K562 (cell line): ENCODE measurements at regions not wholly inside any gene's neighbourhood (a gene's known extent, or its start where the extent isn't known, plus 50 kb on each side); places are given as distances from the start of the nearest gene placed in this dataset.

Experiments used
- ATAC-seq: fragments of 200-7000 bp; cut with Tn5 transposase; 3 replicates; pipeline ENCODE4 v1.9.1; 2020; ENCODE audit warnings: moderate library complexity
- BruUV-seq: library from RNA; stranded (reverse); fragments of 400-500 nt; replicated peaks from 2 replicates; lab custom pipeline; 2021; lab: Mats Ljungman, UMichigan
- CTCF ChIA-PET: fragments of 300-600 bp; formaldehyde crosslinking; extraction: SDS; loops from one replicate; lab custom pipeline; 2021; ENCODE audit warnings: low intra/inter-chr PET ratio; lab: Yijun Ruan, JAX
- POLR2A ChIA-PET: fragments of 300-600, 350-650 bp; sonication (Branson Sonifier 250); formaldehyde crosslinking; extraction: SDS; loops from one replicate; lab custom pipeline; 2021; ENCODE audit warnings: antibody characterized with exemption, inconsistent platforms; lab: Yijun Ruan, JAX
- DNase-seq, 4 experiments: peaks; one replicate each; pipeline versions ENCODE4 v3.0.0 to v3.0.0-alpha.2; 2011 to 2018; ENCODE audit warnings: low spot score in 3 of 4, mixed read lengths in 3 of 4; ENCODE audit errors: extremely low read depth in 1 of 4
- FAIRE-seq: peaks from 2 replicates; lab custom pipeline; 2011; peaks lifted over from hg19 to GRCh38; lab: Jason Lieb, UNC
- H2AFZ ChIP-seq: 2 replicates; pipeline ENCODE4 v1.6.0; 2011; ENCODE audit warnings: low read depth, low read length, control low read depth, inconsistent platforms
- H3K27ac ChIP-seq: fragments of 200-600 bp; 3 replicates; pipeline ENCODE4 v1.8.0; 2011; ENCODE audit warnings: low read depth, mild to moderate bottlenecking, control low read depth, inconsistent platforms, low read length, moderate library complexity, mixed read lengths; ENCODE audit errors: extremely low read depth
- H3K27me3 ChIP-seq, 2 experiments: fragments of 300-600 bp in 1 of 2; 2 replicates in 1 of 2; 3 replicates in 1 of 2; pipeline versions ENCODE4 v1.6.0 to v1.8.0; 2011; ENCODE audit warnings: inconsistent platforms in 2 of 2, low read length in 2 of 2, mild to moderate bottlenecking in 1 of 2, mixed read lengths in 1 of 2, moderate library complexity in 1 of 2; ENCODE audit not compliant: control insufficient read depth in 2 of 2, insufficient read depth in 2 of 2
- H3K36me3 ChIP-seq: fragments of 300-600 bp; 3 replicates; pipeline ENCODE4 v1.8.0; 2011; ENCODE audit warnings: mild to moderate bottlenecking, low read length, inconsistent platforms; ENCODE audit not compliant: control insufficient read depth, insufficient read depth
- H3K4me1 ChIP-seq, 2 experiments: fragments of 200-600 bp in 1 of 2; replicated peaks in 1 of 2; 2 replicates in 1 of 2; 3 replicates in 1 of 2; pipeline versions ENCODE4 v1.5.1 to v1.8.0; 2011; ENCODE audit warnings: inconsistent platforms in 2 of 2, low read length in 2 of 2, mild to moderate bottlenecking in 1 of 2, mixed read lengths in 1 of 2, moderate library complexity in 1 of 2; ENCODE audit not compliant: control insufficient read depth in 2 of 2, insufficient read depth in 2 of 2
- H3K4me2 ChIP-seq: 2 replicates; pipeline ENCODE4 v1.6.1; 2011; ENCODE audit warnings: low read length, control low read depth, inconsistent platforms, mixed read lengths; ENCODE audit not compliant: insufficient read depth
- H3K4me3 ChIP-seq: fragments of 200-600 bp; sonication (generic), shearing (Covaris generic); 2 replicates; pipeline ENCODE4 v1.5.1; 2016; ENCODE audit warnings: control low read depth, inconsistent platforms
- H3K79me2 ChIP-seq: fragments of 200-600 bp; 3 replicates; pipeline ENCODE4 v1.8.0; 2011; ENCODE audit warnings: low read length, inconsistent platforms; ENCODE audit not compliant: control insufficient read depth, insufficient read depth
- H3K9ac ChIP-seq, 2 experiments: 2 replicates each; pipeline versions ENCODE4 v1.6.0 to v1.6.1; 2011; ENCODE audit warnings: low read depth in 2 of 2, low read length in 2 of 2, control low read depth in 1 of 2, inconsistent platforms in 1 of 2, mild to moderate bottlenecking in 1 of 2, mixed read lengths in 1 of 2; ENCODE audit not compliant: insufficient read depth in 1 of 2
- H3K9me1 ChIP-seq: one replicate; pipeline ENCODE4 v1.6.0; 2011; ENCODE audit warnings: inconsistent platforms, mild to moderate bottlenecking, low read length, moderate library complexity; ENCODE audit not compliant: control insufficient read depth, insufficient read depth
- H3K9me3 ChIP-seq: replicated peaks from 2 replicates; pipeline ENCODE4 v1.5.1; 2011; ENCODE audit warnings: low read depth, low read length, inconsistent platforms; ENCODE audit not compliant: control insufficient read depth, insufficient read depth
- H4K20me1 ChIP-seq: replicated peaks from 2 replicates; pipeline ENCODE4 v1.6.1; 2011; ENCODE audit warnings: low read length, inconsistent platforms, mixed read lengths; ENCODE audit not compliant: control insufficient read depth, insufficient read depth
- ATF3 ChIP-seq, 2 experiments: fragments of 450-650 bp in 1 of 2; sonication (generic) in 1 of 2; formaldehyde crosslinking in 1 of 2; IDR thresholded peaks in 1 of 2; conservative IDR thresholded peaks in 1 of 2; 2 replicates each; pipeline versions ENCODE4 v1.6.1 to v1.8.1; 2016 to 2023; ENCODE audit warnings: mild to moderate bottlenecking in 2 of 2, moderate library complexity in 2 of 2, inconsistent platforms in 1 of 2, missing genetic modification reagents in 1 of 2
- FOSL1 ChIP-seq: fragments of 200-800 bp; sonication (Bioruptor generic); conservative IDR thresholded peaks from 2 replicates; pipeline ENCODE4 v1.6.1; 2016; ENCODE audit warnings: missing genetic modification characterization, missing compliant biosample characterization
- HDAC1 ChIP-seq, 2 experiments: fragments of 450-650 bp; IDR thresholded peaks; 2 replicates each; pipeline ENCODE4 v1.6.1; 2016 to 2017; ENCODE audit warnings: inconsistent platforms in 1 of 2, mild to moderate bottlenecking in 1 of 2, moderate library complexity in 1 of 2
- MAFG ChIP-seq: fragments of 450-650 bp; conservative IDR thresholded peaks from 2 replicates; pipeline ENCODE4 v1.6.1; 2016; ENCODE audit warnings: missing genetic modification characterization, missing compliant biosample characterization
- MECOM ChIP-seq: fragments of 250-450 bp; sonication (Bioruptor Pico); IDR thresholded peaks from 2 replicates; pipeline ENCODE4 v1.8.0; 2022; ENCODE audit warnings: inconsistent platforms
- PCBP2 ChIP-seq: fragments of 200-400 bp; formaldehyde crosslinking; IDR thresholded peaks from 2 replicates; pipeline ENCODE4 v1.6.1; 2018; ENCODE audit warnings: low read length, low read depth, mild to moderate bottlenecking, moderate library complexity; ENCODE audit not compliant: poor library complexity, severe bottlenecking
- TBL1XR1 ChIP-seq, 2 experiments: IDR thresholded peaks; 2 replicates each; pipeline ENCODE4 v1.6.1; 2012; ENCODE audit warnings: improper control_type of control experiment in 2 of 2, low read length in 2 of 2, mild to moderate bottlenecking in 1 of 2
- USF2 ChIP-seq: sonication (generic); formaldehyde crosslinking; IDR thresholded peaks from 2 replicates; pipeline ENCODE4 v1.5.0; 2020; ENCODE audit warnings: missing genetic modification reagents
- WGBS: fragments of 100-300 bp; shearing (Covaris generic); methylation state at CpG from one replicate; pipeline ENCODE4 v1.1.6; 2016; ENCODE audit warnings: low coverage, mixed read lengths; ENCODE audit not compliant: insufficient coverage; ENCODE audit errors: missing lambda C conversion rate; 5-methylcytosine and 5-hydroxymethylcytosine counted together
- in situ Hi-C: fragments of 300-500 bp; cut with MboI; formaldehyde crosslinking; loops from 4 replicates; pipeline ENCODE4 v1.15.0; 2018; ENCODE audit warnings: inconsistent platforms, mixed read lengths
- intact Hi-C: fragments of 100-400 bp; cut with micrococcal nuclease; formaldehyde crosslinking; loops from 2 replicates; pipeline ENCODE4 v1.14.2; 2022

GRCh38 chr2:9699139-9700108, 68.6 kb upstream of the YWHAQ start (continued):
- TF ChIP-seq USF2 (CRISPR knock-in tag) = peak; percentile 72
- TF ChIP-seq TBL1XR1 (IDR thresholded peaks at IDR 0.05; ENCODE audit: low read length in 2 of 2) = no peak
- TF ChIP-seq HDAC1 (IDR thresholded peaks at IDR 0.05) = peak in 1 of 2 experiments; percentile 9; a peak in 1 of 4 replicates
- TF ChIP-seq FOSL1 (tag) = peak; percentile 91
- peak; percentile 75 for TF ChIP-seq MAFG (tag)
- peak; percentile 84 for TF ChIP-seq ATF3 (IDR thresholded peaks at IDR 0.05)
- no peak for TF ChIP-seq ATF3 (CRISPR knock-in tag; conservative IDR thresholded peaks at IDR 0.05)

- BruUV-seq = no TSS peak
- FAIRE-seq (no peak), DNase-seq (no peak), ATAC-seq (no peak)
- Histone ChIP-seq H3K27me3 (no peaks in the 10 kb centered on the region), H3K4me2 (no peak overlapping the region), H3K9me3 (no peaks in the 10 kb centered on the region), H3K9me1 (no peaks in the 10 kb centered on the region), H3K4me3 (no peak overlapping the region), H3K36me3 (no peaks in the 10 kb centered on the region), H3K4me1 (peaks cover 20 to 28% of the 10 kb centered on the region in 2 experiments), H3K79me2 (no peaks in the 10 kb centered on the region), H3K27ac (no peak overlapping the region; the same call in 2 of the 3 replicates), H4K20me1 (no peaks in the 10 kb centered on the region), H2AFZ (peak overlapping the region; percentile 73), H3K9ac (no peak overlapping the region)
- CTCF ChIA-PET = no interaction called here
- intact Hi-C loops (no loop called here), in situ Hi-C loops (no loop called here)
- POLR2A ChIA-PET = interaction anchor here (0.6 kb wide), 1 partner anchor 27 kb away, joined by 4 read pairs; no protein-coding TSS in a partner anchor
- WGBS = 78% methylated on average over 4 of the region's 4 CpGs
- no peak for TF ChIP-seq MECOM (CRISPR knock-in tag)
- 0 out of 2 replicates have a peak, but pooled peaks have one; percentile 1 for TF ChIP-seq FOSL1 (tag)
- no peak for TF ChIP-seq PCBP2
These were observed 69.3 kb upstream of the YWHAQ start for GRCh38 chr2:9700109-9700495.
